NCI-H2029 treated with DMSO at 0.1 percent for 48 hours (cell line): ENCODE measurements at regions not wholly inside any gene's neighbourhood (a gene's known extent, or its start where the extent isn't known, plus 50 kb on each side); places are given as distances from the start of the nearest gene placed in this dataset.

Experiments
- DNase-seq: peaks from one replicate; lab custom pipeline; 2025; lab: John Stamatoyannopoulos, UW

DNA sequence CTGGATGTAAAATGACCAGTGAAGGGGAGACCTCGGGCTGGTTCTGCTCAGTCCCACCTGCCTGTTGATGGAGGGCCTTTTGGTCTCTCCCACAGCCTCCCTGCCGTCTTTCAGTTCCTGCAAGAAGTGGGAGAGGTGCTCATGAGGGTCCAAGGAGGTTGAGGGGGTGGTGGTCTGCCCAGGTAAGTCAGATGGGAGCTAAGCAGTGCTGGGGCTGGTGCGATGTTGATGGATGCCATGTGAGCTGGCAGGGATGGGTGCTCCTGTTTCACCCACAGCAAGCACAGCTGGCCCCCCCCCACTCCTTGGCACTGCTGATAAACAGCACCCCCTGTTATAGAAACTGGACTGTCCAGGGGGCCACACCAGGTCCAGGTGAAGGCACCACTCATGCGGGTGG is 145.6 kb downstream of the NSG2 start:
- DNase-seq: no peak

DNA sequence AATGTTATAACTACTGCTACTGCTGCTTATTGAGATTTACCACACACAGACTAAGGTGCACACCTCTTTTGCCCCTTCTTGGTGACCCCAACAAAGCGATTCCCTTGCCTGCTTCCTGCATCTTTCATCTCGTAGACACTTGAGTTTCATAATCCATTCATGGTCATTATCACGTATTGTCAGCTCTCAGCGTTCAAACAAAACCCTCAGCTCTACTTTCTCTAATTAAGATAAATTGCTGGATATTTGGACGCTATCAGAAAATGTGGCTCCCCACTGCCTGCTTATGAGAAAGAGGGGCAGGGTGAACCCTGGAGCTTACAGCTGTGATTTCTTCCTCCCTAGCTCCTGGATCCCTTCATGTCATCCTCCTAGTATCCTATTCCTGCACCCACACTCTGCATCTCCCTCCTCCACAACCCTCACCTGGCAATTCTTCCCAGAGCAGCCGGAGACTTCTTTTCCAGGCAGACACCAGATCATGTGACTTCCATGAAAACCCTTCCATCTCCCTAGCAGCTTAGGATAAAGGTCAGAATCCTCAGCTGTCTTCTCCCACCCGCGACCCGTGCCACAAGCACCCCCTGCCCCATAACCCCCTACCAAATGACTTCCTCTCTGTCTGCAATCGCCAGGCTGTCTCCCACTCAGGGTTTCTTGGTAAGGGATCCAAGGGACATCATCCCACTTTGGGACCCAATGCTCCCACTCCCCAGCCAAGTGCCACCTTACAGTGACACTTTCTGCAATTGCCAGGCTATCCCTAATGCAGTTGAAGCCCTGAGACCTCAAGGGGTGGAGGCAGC is 146.5 kb downstream of the NSG2 start:
- DNase-seq: no peak

DNA sequence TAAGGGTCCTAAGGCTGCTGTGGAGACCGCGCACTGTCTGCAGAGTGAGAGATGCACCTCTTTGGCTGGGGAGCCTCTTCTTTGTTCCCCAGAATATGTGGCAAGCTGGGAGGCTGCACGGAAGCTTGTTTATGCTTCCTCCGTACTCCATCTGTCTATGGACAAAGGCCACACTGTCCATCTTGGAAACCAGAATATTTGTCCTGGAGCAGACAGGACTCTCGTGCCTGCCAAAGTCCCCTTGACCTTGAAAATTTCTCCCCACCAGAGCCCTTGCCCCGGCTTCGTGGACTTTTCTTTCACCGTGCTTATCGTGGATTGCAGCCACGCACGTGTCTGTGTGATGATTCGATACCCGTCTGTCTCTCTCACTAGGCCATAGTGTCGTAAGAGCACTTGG is 147.4 kb downstream of the NSG2 start:
- DNase-seq: no peak

DNA sequence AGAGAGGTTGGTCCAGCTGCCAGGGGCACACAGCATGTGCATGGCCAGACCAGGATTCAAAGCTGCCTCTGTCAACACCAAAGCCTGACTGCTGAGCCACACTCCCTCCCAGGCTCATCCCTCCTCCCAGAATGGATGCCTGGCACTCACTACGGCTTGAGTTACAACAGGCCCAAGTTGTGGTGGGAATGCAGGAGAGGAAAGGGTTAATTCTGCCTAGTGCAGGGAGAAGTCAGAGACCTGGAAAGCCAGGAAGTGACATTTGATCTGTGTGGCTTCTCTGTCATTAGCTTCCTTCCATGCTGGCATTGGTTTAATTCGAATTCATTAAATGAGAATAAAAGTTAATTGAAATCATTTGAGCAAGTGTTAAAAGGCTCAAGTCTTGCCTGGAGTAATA is 150.0 kb downstream of the NSG2 start:
- peak; percentile 80 for DNase-seq

DNA sequence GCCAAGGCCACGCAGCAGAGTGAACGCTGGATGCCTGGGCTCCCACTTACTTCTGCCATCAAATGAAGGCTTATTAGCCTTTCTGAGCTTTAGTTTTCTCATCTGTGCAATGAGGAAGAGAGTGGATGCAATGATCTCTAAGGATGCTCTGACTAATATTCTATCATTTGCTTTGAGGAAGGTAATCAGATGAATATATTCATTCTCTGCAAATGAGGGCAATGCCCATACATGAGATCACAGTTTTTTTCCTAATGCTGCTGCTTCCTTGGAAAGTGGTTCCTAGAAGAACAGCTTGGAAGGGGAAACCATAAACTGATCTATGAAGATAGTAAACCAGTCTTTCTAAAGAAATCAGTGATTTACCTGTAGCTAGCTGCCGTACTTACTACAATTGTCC is 152.4 kb downstream of the NSG2 start:
- DNase-seq: no peak

DNA sequence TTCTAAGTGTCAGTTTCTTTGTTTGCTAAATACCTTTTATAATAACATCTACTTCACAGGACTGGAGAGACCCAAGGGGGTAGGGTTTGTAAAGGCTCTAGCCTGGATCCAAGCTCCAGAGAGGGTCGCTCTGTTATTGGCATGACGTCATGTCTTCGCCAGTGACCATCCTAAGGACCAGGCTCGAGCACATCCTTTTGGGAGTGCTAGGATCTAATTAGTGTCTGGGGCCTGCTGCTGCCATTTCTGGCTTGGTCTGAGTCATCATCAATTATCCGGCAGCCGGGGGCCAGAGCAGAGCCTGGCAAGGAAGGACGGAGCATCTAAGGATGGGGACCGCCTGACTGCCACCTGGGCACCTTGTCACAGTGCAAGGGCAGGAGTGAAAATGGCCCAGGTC is 153.0 kb downstream of the NSG2 start:
- DNase-seq: peak; percentile 14

DNA sequence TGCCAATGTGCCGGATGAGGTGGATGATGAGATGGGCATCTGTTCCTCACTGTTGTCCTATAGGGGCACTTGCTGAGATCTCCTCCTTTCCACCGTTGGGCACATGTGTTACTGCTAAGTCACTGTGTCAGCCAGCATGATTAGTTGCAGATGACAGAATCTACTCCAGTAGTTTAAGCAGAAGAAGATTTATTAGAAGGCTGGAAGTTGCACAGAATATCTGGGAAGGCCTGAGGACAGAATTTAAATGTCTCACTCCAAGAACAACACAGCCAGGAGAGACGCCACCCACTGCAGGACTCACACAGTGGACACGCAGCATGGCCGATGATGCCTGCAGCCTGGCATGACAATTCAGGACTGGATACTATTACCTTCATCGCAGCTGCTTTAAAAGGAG is 157.5 kb downstream of the NSG2 start:
- no peak for DNase-seq

DNA sequence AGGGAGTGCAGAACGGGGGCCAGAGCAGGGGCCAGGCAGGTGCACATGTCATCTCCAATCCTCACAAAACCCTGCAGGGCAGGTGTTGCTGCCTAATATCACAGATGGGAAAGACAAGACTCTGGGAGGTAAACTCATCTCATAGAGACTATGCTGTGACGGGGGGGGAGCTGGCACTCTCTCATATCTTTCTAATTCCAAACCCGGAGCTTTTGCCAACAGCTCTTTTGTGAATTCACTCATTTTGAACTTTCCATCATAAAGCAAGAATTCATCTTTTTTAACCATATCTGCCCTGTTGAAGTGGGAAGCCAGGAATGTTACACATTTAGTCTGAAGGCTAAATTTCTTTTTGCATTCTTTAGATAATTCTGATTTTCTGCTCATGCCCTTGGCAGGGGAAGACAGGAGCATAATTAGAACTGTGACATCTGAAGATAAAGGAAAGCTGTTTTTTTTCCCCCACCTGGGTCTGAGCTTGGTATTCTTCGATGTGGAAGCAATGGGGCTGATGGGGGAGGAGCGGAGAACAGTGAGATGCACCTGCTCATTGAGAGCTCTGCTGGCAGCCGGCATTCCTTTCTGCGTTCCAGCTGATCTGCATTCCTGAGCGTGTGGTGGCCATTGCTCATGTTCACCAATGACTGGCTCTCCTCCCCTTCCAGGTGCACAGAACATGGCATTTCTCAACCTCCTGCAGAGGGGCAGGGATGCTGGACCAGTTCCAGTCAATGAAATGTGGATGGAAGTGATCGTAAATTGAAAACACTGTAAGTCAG is 159.2 kb downstream of the NSG2 start:
- peak; percentile 87 for DNase-seq

DNA sequence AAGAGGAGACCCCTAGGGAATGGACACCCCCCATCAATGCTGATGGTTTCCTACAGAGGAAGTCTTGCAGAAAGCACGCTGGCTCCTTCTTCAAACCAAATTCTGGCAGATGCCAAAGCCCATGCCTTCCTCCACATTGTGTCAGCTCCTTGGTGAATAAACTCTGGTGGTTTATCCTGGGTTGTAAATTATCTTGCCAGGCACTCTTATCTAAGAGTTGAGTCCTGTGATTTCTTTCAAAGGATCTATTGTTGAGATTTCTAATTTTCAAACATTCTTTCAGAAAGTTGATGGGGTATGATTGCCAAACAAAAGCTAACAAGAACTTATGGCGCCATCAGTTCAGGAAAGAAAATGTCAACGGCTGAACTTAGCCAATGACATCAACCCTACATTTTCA is 160.4 kb downstream of the NSG2 start:
- DNase-seq: no peak

DNA sequence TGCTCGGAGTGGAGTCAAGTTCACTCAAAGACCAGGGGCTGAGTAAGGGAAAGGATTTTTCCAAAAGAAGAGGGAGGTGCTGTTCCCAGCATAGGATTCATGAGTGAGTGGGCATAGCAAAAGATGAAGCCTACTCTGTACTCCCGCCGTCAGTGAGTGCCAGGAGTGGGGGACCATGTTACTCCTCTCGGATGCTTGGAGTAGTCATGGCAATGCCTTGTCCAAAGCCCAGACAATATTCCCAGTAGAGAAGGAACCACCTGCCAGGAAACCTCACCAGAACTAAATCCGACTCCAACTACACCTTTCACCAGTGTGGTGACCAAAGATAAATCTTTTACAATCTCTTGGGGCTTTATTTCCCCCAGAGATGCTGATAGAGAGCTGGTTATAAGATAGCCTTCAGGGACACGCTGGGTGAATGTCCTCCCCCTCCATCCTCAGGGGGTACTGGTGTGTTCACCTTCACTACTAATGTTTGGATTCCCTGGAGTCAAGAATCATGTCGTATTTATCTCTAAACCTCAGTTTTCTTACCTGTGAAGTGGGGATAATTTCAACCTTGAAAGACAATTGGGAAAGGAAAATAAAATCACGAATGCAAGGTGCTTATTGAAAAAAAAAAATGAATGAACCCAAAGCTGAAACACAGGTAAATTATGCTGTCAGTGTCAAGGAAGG is 165.2 kb downstream of the NSG2 start:
- DNase-seq: no peak

DNA sequence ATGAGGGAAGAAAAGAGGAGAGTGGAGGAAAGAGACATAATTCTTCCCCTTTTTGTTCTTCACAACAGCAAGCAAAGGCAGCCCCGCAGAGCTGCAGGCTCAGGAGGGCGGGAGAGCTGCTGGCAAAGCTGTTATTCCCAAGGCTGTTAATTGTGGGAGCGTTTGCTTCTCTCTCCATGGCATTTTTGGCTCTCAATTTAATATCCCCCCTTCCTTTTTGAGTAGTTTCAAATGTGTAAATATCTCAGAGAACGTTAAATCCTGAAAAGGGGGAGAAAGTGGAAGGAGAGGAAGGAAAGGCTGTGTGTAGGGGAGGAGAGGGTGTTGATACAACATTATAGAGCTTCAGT is 165.7 kb downstream of the NSG2 start:
- peak; percentile 9 for DNase-seq

DNA sequence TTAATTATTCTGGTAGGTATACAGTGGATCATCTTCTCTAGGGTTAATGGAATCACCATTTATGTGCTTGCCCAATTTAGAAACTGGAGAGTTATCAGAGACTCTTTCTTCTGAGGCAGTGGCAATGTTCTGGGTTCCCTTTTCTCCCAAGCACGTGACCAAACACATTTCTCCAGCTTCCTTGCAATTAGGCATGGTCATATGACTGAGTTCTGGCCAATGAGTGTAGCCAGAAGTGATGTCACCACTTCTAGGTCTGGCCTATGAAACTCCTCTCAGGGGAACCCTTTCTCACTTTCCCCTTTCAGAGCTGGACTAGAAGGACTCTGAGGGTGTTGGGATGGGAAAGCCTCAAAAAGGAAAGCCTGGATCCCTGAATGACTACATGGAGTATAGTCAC is 172.0 kb downstream of the NSG2 start:
- DNase-seq: no peak

DNA sequence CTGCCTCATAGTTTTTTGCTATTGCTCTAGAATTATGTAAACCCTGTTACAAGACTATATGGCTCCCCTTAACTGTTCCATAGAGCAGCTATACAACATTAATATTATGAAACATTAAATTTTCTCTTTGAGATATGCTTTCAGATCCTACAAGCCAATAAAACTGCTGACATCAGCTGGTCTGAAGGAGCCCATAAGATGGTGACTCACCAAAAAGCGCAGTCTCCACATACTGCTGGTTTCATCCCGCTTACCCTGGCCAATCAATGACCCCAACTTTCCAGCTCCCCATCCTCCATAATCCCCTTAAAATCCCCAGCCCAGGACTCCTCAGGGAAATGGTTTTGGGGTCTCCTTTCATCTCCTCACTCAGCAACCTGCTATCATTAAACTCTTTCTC is 172.7 kb downstream of the NSG2 start:
- no peak for DNase-seq

DNA sequence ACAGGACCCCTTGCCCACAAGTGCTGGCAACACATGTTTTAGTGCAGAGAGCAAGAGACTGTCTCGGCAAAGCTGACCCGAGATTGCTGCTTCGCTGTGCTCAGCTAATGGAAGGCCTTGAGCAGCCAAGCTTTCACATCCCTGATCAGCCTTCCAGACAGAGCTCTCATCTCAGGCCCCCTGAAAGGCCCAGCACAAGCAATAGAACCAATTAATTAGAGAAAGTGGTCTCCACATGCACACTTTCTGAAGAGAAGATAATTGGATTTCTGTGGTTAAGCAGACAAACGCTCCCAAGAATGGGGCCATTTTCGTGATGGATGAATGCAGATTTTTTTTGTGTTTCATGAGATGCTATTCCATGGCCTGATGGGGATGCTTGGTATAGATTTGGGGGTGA is 174.9 kb downstream of the NSG2 start:
- no peak for DNase-seq

DNA sequence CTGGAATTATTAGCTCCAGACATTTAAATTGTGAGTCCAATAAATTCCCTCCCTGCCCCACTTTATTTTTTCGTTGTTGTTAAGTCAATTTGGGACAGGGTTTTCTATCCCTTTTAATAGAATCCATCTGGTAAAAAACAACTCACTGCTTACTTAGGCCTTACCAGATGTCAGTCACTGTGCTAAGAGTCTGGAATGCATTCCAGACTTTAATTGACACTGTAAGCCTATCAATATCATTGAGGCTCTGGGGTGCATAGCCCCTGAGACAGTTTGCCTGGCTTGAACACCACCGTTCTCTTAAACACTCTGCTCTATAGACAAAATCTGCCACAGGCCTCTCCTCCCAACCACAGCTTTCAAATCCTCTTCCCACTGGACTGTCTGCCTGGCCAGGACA is 175.9 kb downstream of the NSG2 start:
- DNase-seq: no peak

DNA sequence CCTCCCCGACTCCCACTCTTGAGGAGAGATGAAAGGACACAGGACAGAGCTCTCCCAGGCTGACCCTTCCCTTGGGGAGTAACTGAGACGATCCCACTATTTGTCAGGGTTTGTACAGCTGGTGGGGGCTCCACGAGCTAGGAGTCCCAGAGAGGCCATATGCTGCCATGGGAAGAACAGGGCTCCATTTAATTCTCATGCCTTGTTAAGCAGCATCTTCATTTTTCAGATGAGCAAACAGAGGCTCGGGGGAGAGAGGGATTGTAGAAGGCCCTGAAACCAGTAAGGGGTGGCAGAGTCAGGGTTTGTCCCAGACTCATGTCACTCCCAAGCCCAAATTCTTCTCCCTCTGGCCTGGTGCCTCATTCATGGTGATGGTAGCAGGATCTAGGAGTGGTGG is 176.4 kb downstream of the NSG2 start:
- no peak for DNase-seq

DNA sequence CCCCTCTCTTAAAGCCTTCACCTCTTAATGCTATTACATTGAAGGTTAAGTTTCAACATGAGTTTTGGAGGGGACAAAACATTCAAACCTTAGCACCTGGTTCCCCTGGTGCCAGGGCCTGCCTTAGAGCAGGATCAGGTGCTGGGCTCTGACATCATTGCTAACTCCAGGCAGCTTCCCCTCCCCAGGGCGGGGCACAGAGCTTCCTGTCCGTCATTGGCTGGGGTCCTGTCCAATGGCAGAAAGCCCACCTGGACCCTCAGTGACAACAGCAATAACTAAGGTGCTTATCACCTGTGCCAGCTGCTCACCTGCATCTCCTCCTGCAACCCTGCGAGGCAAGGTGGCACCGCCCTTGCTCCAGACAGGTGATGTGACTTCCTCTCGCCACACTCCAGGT is 177.4 kb downstream of the NSG2 start:
- DNase-seq: peak; percentile 49

DNA sequence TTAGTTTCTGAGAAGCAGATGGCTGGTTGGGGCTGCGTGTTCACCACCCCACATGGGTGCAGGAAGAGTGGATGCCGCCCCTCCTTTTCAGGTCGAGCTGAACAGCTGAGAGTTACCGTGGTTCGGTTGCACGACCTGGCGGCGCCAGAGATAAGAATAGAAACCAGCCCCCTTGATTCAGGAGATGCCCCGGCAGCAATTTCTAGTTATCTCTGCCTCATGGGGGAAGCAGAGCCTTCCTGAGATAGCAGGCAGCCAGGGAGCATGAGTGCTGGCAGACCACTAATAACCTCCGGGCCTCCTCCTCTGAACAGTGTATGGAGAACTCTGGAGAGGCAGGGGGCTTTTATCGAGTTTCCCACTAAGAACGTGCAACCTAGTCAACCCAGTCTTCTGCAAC is 177.8 kb downstream of the NSG2 start:
- no peak for DNase-seq

DNA sequence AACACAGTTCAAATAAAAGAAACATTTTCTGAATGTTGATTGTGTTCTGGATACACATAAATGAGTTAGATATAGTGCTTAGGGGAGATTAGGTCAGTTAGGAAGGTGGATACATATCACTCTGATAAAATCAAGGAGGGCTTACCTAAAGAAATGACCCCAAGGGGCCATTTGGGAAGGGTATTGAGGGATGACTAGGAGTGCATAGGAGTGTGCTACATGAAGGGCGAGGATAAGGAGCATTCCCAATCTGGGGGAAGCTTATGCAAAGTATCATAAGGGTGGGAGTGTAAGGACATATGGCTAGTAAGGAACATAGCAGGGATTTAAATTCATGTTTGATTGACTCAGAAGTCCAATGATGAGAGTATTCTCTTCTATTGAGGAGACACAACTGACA is 183.6 kb downstream of the NSG2 start:
- no peak for DNase-seq

DNA sequence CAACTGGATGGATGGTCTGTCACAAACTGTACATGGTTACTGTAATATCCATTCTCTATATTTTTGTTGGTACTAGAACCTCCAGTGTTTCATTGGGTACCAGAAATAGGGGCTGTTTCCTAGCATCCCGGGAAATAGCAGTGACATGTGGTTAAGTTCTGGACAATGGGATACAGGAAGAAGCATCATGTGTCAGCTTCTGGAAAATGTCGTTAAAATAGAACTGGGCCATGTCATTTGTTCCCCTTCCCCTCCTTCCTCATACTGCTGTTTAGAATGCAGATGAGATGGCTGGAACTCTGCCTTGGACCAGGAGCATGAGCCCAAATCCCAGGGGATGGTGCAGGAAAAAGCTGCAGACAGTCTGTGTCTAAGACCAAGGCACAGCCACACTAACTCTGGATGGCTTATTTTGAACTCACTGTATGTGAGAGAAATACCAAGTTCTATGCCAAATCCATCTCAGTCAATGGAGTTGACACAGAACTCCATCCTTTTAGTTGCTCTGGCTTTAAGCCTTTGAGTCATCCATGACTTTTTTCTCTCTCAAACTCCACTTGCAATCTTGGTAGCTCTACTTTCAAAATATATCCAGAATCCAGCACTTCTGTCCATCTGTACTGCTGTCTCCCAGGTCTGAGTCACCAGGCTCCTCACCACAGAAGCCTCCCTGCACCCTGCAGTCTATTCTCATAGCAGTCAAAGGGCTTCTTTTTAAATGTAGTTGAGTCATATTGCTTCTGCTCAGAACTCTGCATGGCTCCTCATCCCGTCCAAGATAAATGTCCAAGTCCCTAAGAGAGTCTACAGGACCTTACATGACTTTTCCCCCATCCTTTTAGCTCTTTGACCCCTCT is 184.2 kb downstream of the NSG2 start:
- DNase-seq: no peak

DNA sequence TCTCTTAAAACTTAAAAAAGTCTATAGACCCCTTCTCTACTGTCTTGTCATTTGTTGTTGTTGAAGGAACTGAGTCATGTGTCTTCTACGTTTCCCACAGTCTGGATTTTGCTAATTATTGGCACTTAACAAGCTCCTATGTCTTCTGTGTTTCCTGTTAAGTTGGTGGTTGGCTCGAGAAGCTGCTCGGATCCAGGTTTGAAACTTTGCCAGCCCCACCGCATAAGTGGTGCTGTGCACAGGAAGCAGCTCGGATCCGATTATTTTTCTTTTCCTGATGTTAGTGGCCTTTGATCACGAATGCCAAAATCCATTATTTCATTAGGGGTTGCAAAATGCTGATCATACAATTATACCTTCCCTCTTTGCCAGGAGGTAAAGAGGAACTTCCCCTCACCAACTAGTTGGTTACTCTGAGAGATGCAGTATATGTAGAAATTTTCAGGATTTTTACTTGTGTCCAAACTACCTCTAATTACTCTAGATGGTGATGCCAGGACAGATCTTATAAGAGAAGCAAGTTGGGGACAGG is 186.5 kb downstream of the NSG2 start:
- peak; percentile 75 for DNase-seq

DNA sequence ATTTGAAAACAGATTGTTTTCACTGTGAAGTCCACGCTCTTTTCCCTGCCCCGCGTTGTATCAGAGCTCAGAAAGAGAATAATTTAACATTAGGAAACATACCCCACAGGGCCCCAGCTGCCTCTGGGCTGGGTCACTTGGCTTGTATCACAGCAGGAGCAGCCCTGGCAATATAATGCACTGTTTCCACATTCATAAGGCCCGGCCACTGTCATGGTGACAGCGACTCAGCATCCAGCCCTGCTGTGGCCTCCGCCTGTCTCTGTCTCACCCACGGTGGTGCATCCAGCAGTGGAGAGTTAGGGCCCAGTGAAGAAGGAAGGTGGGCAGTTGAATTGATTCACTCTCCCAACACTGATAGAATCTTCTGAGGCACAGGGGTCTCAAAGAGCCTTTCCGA is 188.9 kb downstream of the NSG2 start:
- no peak for DNase-seq
